SKM-1 (cell line): ENCODE measurements at regions not wholly inside any gene's neighbourhood (a gene's known extent, or its start where the extent isn't known, plus 50 kb on each side); places are given as distances from the start of the nearest gene placed in this dataset.
"Not testable (repeated sequence)": the region's sequence is repeated elsewhere in the genome, so short reads cannot be mapped to it uniquely, and the experiment has no call there.

ENCODE experiments used
- DNase-seq: peaks from one replicate; lab custom pipeline; 2025; ENCODE audit not compliant: unreplicated experiment; lab: John Stamatoyannopoulos, UW

DNA sequence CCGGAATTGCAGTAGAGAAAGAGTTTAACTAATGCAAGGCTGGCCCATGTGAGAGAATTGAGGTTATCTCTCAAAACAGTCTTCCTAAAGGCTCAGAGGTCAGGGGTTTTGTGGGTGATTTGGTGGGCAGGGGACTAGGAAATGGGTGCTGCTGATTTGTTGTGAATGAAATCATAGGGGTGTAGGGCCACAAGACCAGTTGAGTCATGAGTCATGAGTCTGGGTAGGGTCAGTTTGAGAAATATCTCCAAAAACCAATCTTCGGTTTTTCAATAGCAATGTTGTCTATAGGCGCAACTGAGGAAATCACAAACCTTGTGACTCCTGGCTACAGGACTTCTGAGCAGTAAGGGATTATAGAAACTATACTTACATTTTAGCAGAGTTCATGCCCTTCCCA lies 460.0 kb upstream of the NRP1 start:
- DNase-seq: no peak

DNA sequence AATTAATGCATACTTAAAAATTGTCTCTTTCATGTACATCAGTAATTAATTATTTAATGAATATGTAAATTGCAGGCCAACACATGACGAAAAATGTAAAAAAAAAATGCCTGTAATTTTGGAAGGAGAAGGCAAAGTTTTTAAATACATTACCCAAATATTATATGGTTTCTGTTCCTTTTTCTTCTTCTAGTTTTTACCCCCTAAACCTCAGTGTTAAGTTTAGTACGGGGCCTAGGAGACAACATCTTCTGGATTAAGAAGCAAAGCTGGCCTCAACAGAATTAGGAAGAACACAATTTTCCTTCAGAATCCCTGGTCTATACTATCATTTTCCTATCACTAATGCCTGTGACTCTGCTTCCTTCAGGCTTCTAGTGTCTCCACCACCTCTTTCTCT lies 459.3 kb upstream of the NRP1 start:
- no peak for DNase-seq

DNA sequence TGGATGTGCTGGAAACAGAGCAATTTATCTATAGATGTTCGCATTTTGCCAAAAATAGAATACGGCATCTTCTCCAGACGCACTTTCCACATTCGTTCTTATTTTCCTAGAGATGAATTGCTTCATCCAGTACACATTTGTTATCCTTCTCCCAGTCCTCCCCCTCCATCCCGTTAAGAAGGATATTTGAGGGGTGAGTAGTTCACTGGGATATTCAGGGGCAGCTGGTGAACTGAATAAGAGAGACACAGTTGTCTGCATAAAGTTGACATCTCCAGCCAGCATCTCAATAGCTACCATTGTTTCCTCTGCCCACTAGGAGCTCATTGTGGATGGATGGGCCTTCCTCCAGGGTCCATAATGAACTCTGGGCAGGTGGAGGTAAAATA lies 456.8 kb upstream of the NRP1 start:
- DNase-seq: no peak

DNA sequence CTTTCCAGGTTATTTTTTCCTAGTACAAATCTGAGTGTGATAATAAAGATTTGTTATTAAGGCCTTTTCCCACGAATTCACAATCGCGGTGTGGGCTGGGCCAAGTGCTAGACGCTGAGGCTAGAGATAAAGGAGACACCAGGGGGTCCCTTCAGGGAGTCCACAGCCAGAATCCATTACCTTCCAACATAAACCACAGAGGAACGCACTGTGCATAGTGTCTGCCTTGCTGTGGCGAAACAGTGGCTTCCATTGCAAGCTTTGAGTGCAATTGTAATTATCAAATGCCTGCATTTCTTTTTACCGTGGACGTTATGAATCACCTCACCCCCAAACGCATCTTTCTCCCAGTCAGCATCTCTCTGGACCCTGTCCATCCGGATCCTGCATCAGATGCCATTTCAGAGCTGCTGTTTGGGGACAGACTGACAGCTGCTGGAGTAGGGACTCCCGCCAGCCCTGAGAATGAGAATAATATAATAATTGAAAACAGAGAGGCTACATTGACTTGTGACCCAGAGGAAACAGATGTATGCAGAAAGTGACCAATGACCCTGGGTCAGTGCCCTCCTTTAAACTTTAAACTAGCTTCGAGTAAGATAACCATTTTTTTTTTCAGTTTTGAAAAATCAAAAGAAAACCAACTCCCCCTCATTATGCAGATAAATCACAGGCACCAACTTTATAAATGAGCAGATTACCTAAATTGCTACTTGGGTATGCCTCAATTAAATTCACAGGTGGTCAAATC lies 456.2 kb upstream of the NRP1 start:
- no peak for DNase-seq

DNA sequence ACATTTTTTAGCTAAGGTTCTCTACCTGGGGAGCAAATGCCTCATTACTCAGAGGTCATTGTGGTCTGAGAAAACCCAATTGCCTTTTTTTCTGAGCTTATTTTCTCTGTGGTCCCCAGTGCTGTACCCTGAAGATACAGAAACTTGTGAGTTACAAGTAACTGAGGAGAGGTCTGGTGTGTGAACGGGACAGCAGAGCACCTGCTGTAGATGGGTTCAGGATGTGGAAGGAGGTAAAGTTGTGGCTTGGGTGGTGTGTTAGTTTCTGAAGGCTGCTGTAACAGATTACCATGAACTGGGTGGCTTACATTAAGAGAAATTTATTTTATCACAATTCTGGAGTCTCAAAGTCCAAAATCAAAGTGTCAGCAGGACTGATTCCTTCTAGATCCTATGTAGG lies 449.1 kb upstream of the NRP1 start:
- no peak for DNase-seq

DNA sequence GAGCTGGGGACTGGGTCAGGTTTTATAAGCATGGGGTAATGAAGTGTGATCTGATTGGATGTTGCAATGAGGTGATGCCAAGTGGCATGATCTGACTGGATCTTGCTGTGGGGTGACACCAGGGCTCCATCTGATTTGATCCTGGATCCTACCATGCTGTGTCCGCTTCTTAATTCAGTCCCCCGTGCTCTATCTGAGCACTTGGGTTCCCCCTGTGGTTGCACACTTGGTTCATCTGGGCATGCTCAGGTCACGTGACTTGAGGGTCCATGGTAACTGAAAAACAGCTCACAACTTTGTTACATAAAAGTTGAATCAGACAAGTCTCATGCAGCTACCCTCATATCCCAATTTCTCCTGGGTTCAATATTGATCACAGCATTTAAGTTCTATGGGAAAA lies 448.6 kb upstream of the NRP1 start:
- no peak for DNase-seq

DNA sequence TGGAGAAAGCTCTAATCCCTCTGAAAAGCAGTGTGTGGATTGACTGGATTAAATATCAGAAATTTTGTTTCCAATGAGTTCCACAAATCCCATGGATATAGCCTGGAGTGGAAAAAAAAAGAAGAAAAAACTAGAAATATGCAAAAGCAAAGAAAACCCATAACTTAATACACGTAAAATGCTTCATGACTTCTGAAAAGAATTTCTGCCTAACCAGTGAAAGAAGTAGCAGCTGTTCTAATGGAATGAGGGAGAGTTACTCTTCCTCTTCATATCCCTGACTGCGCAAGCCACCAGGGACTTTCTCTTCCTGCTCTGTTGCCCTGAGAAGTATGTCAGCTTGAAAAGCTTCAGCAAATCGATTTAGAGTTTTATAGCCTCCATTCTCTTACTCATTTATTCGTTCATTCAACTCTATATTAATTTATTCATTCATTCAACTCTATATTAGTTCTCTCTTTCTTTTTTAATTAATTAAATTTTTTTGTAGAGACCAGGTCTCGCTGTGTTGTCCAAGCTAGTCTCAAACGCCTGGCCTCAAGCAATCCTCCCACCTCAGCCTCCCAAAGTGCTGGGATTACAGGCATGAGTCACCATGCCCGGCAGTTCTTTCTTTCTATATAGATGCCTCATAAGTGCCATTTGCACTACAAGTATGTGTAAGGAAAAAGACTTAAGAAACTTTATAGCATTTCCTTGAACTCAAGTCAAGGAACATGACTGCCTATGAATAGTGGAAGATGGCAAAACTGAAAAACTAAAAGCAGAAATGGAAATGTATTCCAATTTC lies 447.3 kb upstream of the NRP1 start:
- DNase-seq: no peak

DNA sequence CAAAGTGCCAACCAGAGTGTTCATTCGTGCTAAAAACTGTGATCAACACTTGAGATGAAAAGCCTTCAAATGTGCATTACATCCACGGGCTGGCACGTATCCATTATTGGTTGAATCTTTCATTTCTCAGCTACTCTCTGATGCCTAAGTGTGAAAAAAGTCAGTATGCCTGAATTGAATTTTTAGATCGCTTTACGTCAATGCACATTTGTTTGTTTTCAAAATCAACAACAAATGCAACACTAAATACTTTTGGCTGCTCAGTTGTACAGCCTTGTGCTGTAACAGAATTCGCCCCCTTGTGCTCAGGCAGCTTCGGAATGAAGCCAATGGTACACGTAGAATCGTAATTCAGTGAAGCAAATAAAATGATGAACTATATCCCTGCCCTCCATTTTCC lies 446.5 kb upstream of the NRP1 start:
- no peak for DNase-seq

DNA sequence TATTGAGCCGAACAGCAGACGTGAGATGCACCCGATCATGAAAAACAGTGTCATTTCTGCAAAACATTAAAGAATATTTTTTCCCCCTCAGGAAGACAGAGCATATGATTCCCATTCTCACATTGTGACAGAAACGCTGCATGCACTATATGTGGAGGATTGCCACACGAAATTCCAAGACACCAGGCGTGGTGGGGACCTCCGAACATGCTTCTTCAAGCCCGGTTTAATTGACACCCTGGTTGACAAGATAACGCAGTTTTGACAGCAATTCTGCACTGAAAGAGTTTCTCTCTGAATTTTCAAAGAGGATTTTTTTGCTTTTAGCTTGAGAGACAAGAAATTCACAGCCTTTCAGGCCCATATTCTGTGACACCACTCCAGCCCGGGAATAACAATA lies 442.8 kb upstream of the NRP1 start:
- no peak for DNase-seq

DNA sequence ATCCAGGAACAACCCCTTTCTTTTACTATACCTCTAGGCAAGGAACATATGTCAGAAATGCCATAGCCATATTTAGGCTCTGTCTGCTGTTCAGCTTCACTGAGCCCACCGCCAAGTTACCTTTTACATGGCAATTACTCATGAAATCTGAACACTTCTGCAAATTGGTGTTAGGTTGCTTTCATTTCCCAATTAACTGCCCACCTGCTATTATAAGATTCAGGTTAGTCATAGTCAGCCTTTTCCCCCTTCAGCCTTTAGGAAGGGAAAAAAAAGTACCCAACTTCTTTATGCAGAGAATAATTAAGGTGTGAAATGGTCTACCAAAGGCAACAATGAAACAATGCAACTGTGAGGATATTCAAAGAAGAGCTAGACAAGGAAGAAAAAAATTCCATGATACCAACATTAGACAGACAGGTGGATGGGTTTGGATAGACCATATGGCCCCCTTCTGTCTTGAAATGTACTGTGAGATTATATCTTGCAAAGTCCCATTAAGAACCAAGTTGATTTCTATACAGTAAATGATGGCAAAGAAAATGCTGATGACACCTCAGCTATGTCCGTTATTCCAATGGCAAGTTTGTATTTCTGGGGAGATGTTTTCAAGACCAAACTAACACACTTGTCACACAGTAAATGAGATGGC lies 442.1 kb upstream of the NRP1 start:
- DNase-seq: no peak

DNA sequence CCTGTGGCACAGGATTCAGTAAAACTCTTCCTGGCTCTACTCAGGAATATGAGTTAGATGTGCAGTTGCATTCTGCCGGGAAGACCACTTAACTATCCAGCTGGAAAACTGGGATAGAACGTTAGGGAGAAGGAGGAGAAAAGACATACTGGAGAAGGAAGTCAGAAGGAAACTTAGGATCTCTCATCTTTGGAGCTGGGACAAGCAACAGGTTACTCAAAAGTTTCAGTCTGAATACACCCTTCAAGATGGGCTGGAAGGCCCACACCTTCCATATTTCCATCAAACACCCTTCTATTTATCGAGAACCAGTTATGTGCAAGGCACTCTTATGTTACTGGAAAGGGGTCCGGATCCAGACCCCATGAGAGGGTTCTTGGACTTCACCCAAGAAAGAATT lies 440.4 kb upstream of the NRP1 start:
- DNase-seq: no peak

DNA sequence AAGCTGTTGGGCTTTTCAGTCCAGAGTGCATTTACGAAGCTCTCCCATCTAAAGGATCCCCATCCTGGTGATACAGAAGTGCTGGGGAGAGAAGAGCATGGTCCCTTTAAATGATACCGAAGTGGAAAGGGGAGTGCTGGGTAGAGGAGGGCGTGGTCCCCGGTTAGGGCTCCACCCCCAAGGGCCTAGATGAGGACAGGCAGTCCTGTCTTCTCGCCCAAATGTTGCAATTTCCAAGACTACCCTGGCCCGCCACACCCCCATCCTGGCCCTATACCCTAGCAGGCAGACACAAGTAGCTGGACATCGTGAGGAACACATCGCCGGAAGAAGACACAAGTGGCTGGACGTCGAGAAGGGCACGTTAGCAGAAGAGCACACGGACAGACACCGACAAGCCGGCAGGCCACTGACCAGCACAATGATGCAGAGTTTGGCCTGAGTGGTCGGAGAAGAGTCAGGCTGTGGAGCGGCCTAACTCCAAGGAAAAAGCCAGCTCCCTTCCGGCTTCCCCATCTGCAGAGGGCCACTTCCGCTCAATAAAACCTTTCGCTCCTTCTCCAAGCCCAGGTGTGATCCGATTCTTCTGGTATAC lies 439.5 kb upstream of the NRP1 start:
- no peak for DNase-seq

DNA sequence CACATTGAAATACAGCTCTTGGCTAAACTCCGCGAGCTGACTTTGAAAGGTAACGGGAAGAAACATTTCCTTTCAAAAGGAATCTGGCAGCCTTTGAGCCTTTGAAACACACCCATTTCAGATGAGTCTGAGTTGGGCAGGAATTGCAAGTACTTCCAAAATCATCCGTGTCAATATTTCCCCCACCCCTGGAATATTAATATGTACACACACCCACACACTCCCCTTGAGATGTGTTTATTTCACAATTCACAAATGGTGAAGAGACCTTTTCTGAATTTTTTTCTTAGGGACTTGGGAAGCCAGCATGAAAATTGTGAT lies 438.7 kb upstream of the NRP1 start:
- DNase-seq: no peak

DNA sequence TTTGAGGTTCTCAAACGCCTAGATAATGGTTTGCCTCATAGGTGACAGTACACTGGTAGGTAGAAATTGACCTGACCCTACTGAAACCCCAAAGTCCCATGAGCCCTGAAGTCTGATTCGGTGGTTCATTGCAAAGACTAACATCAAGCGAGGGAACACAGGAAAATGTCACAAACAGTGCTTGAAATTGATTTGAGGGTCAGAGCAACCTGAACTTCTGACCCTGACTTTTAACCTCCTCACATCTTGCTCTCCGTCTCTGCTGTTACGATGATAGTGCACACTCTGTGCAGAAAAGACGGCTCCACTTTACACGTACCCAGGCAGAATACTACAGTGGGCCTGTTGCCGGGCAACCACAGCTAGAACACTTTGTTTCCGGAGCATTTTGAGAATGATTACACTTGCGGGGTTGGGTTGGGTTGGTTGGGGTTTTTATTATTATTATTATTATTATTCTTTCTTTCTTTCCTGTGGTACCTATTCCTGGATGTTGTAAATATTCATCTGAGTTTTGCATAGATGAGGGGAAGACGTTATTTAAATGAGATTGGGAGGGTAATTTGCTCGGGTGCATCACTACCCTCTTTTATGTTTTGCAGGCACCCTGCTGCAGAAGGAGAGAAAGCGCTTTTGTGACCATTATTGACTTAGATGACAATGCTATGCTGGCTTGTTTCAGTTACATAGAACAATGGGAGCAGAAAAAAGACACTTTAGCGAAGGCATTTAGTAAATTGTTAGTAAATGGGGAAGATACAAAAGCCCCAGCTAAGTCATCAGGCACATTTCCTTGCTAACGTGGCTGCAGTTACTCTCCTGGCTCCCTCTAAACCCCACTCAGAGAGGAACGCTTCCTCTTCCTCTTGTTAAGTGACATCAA lies 438.1 kb upstream of the NRP1 start:
- DNase-seq: no peak

DNA sequence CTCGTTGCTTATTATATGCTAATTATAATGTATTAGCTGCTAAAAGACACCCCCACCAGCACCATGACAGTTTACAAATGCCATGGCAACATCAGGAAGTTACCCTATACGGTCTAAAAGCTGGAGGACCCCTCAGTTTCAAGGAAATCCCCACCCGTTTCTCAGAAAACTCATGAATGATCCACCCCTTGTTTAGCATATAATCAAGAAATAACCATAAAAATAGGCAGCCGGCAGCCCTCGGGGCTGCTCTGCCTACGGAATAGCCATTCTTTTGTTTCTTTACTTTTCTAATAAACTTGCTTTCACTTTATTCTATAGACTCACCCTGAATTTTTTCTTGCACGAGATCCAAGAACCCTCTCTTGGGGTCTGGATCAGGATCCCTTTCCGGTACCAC lies 437.4 kb upstream of the NRP1 start:
- DNase-seq: not testable (repeated sequence)

DNA sequence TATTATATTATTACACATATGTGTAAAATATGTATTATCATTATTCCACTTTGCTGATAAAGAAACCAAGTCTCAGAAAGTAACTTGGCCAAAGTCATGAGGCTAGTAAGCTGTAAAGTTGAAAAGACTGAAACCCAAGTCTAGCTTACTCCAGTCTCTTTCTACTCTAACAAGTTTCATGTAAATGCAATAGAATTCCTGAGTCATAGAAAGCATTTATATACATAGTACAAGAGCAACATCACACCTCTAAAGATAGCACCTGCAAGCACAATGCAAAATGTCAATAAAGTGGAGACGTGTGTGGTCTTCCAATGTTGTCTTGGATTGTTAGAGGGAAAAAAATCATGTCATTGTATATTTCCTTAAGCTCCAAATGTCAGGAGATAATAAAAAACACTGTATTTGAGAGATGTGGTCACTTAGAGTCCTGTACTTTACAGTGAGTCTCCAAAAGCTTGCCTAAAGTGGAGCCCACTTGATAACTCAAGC lies 430.3 kb upstream of the NRP1 start:
- no peak for DNase-seq

DNA sequence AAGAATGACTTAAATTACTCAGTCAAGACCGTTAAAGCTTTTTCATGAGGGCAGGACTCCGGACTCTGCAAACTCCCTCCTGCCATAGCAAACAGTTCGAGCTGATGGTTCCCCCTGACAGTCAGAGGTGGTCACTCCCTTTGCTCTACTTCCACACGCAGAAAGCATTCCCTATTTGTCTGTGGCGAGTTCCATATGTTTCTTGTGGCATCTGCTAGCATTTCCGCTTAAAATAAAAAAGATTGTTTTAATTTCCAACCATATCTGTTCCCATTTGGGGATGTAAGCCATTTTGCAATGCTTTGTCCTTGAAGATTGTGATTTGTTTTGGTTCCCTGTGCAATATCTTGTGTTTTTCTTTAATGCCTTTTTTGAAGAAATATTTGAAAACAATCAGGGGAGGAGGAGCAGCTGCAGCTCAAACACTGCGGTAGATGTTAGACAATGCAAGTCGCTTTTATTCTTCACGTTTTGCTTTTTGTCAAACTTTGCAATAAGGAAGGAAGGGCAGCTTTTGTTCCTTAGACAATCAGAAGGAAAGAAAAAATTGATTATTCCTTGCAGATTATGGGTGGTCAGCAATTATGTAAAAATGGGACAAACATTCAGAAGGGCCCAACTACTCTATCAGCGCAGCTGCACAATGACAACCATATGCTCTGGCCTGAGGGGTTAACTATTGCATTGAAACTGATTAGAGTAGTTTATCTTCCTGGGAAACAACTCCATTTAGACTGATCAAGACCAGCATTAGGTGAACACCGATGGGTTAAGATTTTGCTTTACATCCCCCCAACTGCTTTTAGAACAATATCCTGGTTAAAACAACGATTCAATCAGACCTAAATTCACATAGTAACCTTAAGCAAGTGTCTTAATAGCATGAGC lies 425.8 kb upstream of the NRP1 start:
- DNase-seq: no peak

DNA sequence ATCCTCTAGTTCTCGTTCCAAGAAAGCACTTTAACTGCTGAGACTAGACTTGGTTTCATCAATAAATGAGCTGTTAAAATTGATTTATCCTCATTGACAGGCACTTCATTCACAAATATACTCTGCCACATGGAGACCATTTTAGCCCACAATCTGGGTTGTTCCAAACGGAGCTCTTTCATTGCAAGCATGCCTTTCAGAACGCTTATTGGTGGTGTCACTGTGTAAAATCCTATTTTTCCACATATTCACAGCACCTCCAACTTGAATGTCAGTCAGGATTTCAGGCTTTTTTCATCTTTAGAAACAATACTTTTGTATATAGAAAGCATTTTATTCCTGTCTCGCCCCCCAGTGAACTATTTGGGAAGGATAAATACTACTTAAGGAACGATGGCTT lies 424.7 kb upstream of the NRP1 start:
- no peak for DNase-seq

DNA sequence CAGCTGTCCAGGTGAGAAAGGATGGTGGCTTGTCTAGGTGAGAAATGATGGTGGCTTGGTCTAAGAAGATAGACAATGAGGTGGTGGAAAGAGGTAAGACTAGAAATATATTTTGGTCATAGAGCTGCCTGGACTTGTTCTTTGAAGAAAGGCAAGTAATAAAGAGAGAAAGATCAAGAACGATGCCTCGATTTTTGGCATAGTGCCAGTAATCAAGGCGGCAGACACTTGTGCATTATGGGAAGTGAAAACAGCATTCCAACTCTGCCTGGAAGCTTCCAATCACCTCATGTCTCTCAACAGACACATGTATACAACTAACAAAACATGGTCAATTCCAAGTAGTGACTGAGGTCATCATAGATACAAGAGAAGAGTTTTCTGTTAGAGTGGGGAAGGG lies 423.8 kb upstream of the NRP1 start:
- no peak for DNase-seq

DNA sequence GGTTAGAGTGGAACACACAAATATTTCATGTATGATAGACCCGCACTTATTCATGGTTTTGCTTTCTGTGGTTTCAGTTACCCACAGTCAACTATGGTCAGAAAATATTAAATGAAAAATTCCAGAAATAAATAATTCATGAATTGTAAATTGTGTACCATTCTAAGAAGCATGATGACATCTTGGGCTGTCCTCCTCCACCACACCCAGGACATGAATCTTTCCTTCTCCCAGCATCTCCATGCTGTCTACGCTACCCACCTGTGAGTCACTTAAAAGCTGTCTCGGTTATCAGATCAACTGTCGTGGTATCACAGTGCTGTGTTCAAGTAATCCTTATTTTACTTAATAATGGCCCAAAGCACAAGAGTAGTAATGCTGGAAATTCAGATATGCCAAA lies 419.6 kb upstream of the NRP1 start:
- no peak for DNase-seq
